Upper lobe of left lung (tissue), 6 donors: ENCODE measurements at regions not wholly inside any gene's neighbourhood (a gene's known extent, or its start where the extent isn't known, plus 50 kb on each side); places are given as distances from the start of the nearest gene placed in this dataset.

Experiments used
- ATAC-seq, 2 donors: fragments of 200-7000 bp; cut with Tn5 transposase; one replicate each; pipeline ENCODE4 v1.9.1; 2022; ENCODE audit warnings: mild to moderate bottlenecking in 2 of 2, moderate library complexity in 2 of 2; ENCODE audit not compliant: low FRiP score in 2 of 2
- DNase-seq, 2 donors: peaks; one replicate each; pipeline ENCODE4 v3.0.0-alpha.2; 2019 to 2020
- H3K27ac ChIP-seq, 4 donors: fragments of 200-600 bp; sonication (generic); one replicate each; pipeline ENCODE4 v1.5.1; 2016 to 2019
- H3K27me3 ChIP-seq, 4 donors: fragments of 200-600 bp; sonication (generic); one replicate each; pipeline ENCODE4 v1.5.1; 2017 to 2019
- H3K36me3 ChIP-seq, 4 donors: fragments of 200-600 bp; sonication (generic); one replicate each; pipeline ENCODE4 v1.5.1; 2016 to 2019
- H3K4me1 ChIP-seq, 4 donors: fragments of 200-600 bp; sonication (generic); one replicate each; pipeline ENCODE4 v1.5.1; 2018 to 2019
- H3K4me3 ChIP-seq, 4 donors: fragments of 200-600 bp; sonication (generic); one replicate each; pipeline ENCODE4 v1.5.1; 2017 to 2019; ENCODE audit warnings: mild to moderate bottlenecking in 2 of 4, moderate library complexity in 1 of 4
- H3K9me3 ChIP-seq, 4 donors: fragments of 200-600 bp; sonication (generic); one replicate each; pipeline ENCODE4 v1.5.1; 2018 to 2019
- EP300 ChIP-seq, 4 donors: sonication (generic); formaldehyde crosslinking; IDR thresholded peaks; one replicate each; pipeline ENCODE4 v1.5.1; 2017; ENCODE audit warnings: antibody characterized with exemption in 4 of 4, control low read depth in 2 of 4
- POLR2A ChIP-seq, 4 donors: fragments of 450-650 bp; IDR thresholded peaks; one replicate each; pipeline ENCODE4 v1.5.1; 2016 to 2017; ENCODE audit warnings: antibody characterized with exemption in 4 of 4, mild to moderate bottlenecking in 2 of 4
- POLR2AphosphoS5 ChIP-seq, 2 donors: sonication (generic); formaldehyde crosslinking; IDR thresholded peaks; one replicate each; pipeline ENCODE4 v1.5.1; 2017; ENCODE audit warnings: antibody characterized with exemption in 2 of 2
- WGBS, 2 donors: methylation state at CpG; one replicate each; pipeline ENCODE4 v1.1.5; 2017 to 2018; 5-methylcytosine and 5-hydroxymethylcytosine counted together
- TF ChIP-seq, protein P1 (sequence below), 6 experiments: fragments of 450-650 bp in 4 of 6; fragments of 200-600 bp in 2 of 6; sonication (generic) in 2 of 6; IDR thresholded peaks; one replicate each; pipeline ENCODE4 v1.5.1; 2016 to 2019; ENCODE audit warnings: antibody characterized with exemption in 6 of 6
- donor health status: DM: no; HTN: no; CAD: no; lungs with moderate emphysema.
- donor health status: DM: no; HTN: yes; CAD: no; lungs with severe emphysema.

DNA sequence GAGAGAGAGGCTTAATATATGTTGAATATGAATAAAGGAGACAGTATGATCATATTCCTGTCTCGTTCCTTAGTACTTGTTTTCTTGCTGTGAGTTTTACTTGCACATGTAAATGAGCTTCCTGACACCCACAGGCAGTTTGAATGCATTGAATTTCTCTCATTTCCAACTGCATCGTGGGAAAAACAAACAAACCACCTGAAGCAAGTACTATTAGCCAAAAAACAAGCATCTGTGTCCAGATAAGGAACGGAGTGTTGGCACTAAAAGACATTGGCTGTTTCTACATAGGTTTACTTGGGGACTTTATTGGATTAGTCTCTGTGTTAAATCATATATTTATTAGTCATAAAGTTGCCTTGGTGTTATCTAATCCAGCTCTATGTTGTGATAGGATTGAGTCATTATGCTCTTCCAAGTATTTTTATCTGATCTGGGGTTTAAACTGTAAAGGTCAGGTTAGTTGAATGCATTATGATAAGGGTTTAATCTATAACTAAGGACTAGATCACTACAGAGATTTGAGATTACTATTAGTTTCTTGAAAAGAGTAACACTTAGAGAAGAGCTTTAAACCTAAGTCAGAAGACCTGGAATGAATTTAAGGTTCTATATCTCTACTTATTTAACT, 339.0 kb upstream of the SPANXN4 start:
- no peaks in the 10 kb centered on the region for H3K4me1 ChIP-seq
- no peaks in the 10 kb centered on the region for H3K36me3 ChIP-seq
- no peak for DNase-seq
- no peak for ATAC-seq
- H3K9me3 ChIP-seq: no peaks in the 10 kb centered on the region
- no peak overlapping the region for H3K4me3 ChIP-seq
- 12 to 32% methylated on average over 3 of the region's 3 CpGs for WGBS, 2 donors
- H3K27ac ChIP-seq: no peak overlapping the region
- no peaks in the 10 kb centered on the region for H3K27me3 ChIP-seq
- TF ChIP-seq POLR2AphosphoS5 (IDR thresholded peaks at IDR 0.05) (no peak), EP300 (IDR thresholded peaks at IDR 0.05) (no peak), POLR2A (IDR thresholded peaks at IDR 0.05) (no peak)
- TF ChIP-seq, protein P1, sequence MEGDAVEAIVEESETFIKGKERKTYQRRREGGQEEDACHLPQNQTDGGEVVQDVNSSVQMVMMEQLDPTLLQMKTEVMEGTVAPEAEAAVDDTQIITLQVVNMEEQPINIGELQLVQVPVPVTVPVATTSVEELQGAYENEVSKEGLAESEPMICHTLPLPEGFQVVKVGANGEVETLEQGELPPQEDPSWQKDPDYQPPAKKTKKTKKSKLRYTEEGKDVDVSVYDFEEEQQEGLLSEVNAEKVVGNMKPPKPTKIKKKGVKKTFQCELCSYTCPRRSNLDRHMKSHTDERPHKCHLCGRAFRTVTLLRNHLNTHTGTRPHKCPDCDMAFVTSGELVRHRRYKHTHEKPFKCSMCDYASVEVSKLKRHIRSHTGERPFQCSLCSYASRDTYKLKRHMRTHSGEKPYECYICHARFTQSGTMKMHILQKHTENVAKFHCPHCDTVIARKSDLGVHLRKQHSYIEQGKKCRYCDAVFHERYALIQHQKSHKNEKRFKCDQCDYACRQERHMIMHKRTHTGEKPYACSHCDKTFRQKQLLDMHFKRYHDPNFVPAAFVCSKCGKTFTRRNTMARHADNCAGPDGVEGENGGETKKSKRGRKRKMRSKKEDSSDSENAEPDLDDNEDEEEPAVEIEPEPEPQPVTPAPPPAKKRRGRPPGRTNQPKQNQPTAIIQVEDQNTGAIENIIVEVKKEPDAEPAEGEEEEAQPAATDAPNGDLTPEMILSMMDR (IDR thresholded peaks at IDR 0.05): no peak

DNA sequence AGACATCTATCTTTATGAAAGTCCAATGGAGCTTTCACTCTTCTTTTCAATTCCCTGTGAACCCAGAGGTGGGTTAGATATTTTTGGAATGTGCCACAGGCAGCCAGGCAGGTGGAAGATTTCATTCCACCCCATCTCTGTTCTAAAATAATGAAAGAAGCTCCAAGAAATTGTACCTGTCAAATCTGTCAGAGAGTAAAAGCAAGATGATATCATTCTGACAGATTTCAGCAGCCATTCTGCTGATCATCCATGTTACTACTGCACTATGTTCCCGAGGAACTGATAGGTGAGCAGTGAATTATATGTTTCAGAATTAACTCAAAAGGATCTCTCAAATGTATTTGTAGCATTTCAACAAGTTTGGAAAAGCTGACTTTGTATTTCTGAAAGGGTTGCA, 339.5 kb upstream of the SPANXN4 start:
- 54 to 78% methylated on average over 1 of the region's 1 CpG for WGBS, 2 donors
- no peak overlapping the region for H3K4me3 ChIP-seq
- H3K9me3 ChIP-seq: no peaks in the 10 kb centered on the region
- no peak overlapping the region for H3K27ac ChIP-seq
- DNase-seq (no peak), ATAC-seq (no peak)
- H3K4me1 ChIP-seq: no peaks in the 10 kb centered on the region
- H3K36me3 ChIP-seq: no peaks in the 10 kb centered on the region
- TF ChIP-seq POLR2AphosphoS5 (IDR thresholded peaks at IDR 0.05) (no peak), POLR2A (IDR thresholded peaks at IDR 0.05) (no peak), EP300 (IDR thresholded peaks at IDR 0.05) (no peak)
- TF ChIP-seq, protein P1 (IDR thresholded peaks at IDR 0.05): no peak
- H3K27me3 ChIP-seq: no peaks in the 10 kb centered on the region

DNA sequence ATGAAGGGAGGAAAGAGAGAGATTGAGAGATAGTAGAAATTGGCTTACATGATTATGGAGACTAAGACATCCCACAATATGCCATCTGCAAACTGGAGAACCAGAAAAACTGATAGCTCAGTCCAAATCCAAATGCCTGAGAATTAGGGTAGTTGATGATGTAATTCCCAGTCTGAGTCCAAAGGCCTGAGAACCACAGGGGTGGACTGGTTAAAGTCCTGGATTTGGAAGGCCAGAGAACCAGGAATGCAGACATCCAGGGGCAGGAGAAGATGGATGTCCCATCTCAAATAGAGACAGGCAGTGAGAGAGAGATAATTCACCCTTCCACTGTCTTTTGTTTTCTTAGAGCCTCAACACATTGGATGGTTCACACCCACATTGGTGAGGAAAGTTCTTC, 345.7 kb upstream of the SPANXN4 start:
- TF ChIP-seq, protein P1 (IDR thresholded peaks at IDR 0.05): no peak
- no peak for TF ChIP-seq EP300 (IDR thresholded peaks at IDR 0.05)
- TF ChIP-seq POLR2AphosphoS5 (IDR thresholded peaks at IDR 0.05): no peak
- no peak for TF ChIP-seq POLR2A (IDR thresholded peaks at IDR 0.05)
- no peaks in the 10 kb centered on the region for H3K36me3 ChIP-seq
- H3K4me3 ChIP-seq: no peak overlapping the region
- H3K9me3 ChIP-seq: peaks cover 0 to 2% (median 0%) of the 10 kb centered on the region in 4 donors
- no peaks in the 10 kb centered on the region for H3K27me3 ChIP-seq
- DNase-seq (no peak), ATAC-seq (no peak)
- H3K27ac ChIP-seq: no peak overlapping the region
- no peaks in the 10 kb centered on the region for H3K4me1 ChIP-seq

DNA sequence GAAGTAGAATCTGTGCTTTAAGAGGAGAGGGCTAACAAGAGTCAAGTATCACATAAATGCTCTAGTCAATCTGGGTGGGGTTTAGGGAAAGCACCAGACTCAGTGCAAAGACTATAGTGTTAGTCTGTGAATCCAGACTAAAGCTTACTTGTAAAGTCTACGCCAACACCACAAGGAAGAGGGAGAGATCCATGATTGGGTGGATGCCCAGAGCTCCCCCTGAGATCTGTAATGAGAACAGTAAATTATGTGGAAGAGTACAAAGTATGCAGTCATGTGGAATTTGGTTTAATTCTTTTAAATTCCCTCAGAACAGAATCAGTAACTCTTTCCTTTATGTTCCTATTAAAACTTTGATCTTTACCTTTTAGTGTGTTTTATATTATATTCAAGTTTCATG, 354.7 kb upstream of the SPANXN4 start:
- DNase-seq (no peak), ATAC-seq (no peak)
- no peaks in the 10 kb centered on the region for H3K27me3 ChIP-seq
- no peak for TF ChIP-seq POLR2AphosphoS5 (IDR thresholded peaks at IDR 0.05)
- TF ChIP-seq POLR2A (IDR thresholded peaks at IDR 0.05): no peak
- TF ChIP-seq EP300 (IDR thresholded peaks at IDR 0.05): no peak
- TF ChIP-seq, protein P1 (IDR thresholded peaks at IDR 0.05): no peak
- WGBS, 2 donors: 77 to 89% methylated on average over 1 of the region's 1 CpG
- no peak overlapping the region for H3K4me3 ChIP-seq
- H3K27ac ChIP-seq: no peak overlapping the region
- no peaks in the 10 kb centered on the region for H3K36me3 ChIP-seq
- peaks cover 0 to 12% (median 0%) of the 10 kb centered on the region in 4 donors for H3K9me3 ChIP-seq
- H3K4me1 ChIP-seq: no peaks in the 10 kb centered on the region
